SK-N-SH (cell line): ENCODE measurements at regions not wholly inside any gene's neighbourhood (a gene's known extent, or its start where the extent isn't known, plus 50 kb on each side); places are given as distances from the start of the nearest gene placed in this dataset.

ENCODE experiments used
- CTCF ChIA-PET: fragments of 300-600, 350-600 bp; formaldehyde crosslinking; extraction: SDS; loops from one replicate; lab custom pipeline; 2021; lab: Yijun Ruan, JAX
- POLR2A ChIA-PET: fragments of 350-600 bp; sonication (Branson Sonifier 250); formaldehyde crosslinking; extraction: SDS; loops from one replicate; lab custom pipeline; 2020; ENCODE audit warnings: antibody characterized with exemption, inconsistent platforms; lab: Yijun Ruan, JAX
- DNase-seq: peaks from one replicate; pipeline ENCODE4 v3.0.0; 2012
- H2AFZ ChIP-seq: fragments of 200-600 bp; sonication (generic); 2 replicates; pipeline ENCODE4 v1.8.1; 2016; ENCODE audit warnings: antibody characterized with exemption, mild to moderate bottlenecking, low read depth
- H3F3A ChIP-seq: fragments of 200-600 bp; sonication (generic); replicated peaks from 2 replicates; pipeline ENCODE3; 2016; ENCODE audit warnings: antibody characterized with exemption, mild to moderate bottlenecking; ENCODE audit not compliant: insufficient read depth
- H3K27ac ChIP-seq, 2 experiments: fragments of 200-500 bp in 1 of 2; fragments of 200-600 bp in 1 of 2; sonication (Bioruptor generic) in 1 of 2; sonication (generic), shearing (Covaris generic) in 1 of 2; 2 replicates each; pipeline versions ENCODE4 v1.5.1 to v1.6.1; 2014 to 2016; ENCODE audit warnings: low read depth in 2 of 2, inconsistent platforms in 1 of 2, low read length in 1 of 2, mild to moderate bottlenecking in 1 of 2, mixed read lengths in 1 of 2
- H3K27me3 ChIP-seq: fragments of 200-600 bp; sonication (generic), shearing (Covaris generic); 2 replicates; pipeline ENCODE4 v1.6.1; 2016; ENCODE audit warnings: mixed run types; ENCODE audit not compliant: insufficient read depth
- H3K36me3 ChIP-seq, 2 experiments: fragments of 200-500 bp in 1 of 2; fragments of 200-600 bp in 1 of 2; sonication (Bioruptor generic) in 1 of 2; sonication (generic) in 1 of 2; replicated peaks in 1 of 2; 2 replicates each; pipeline versions ENCODE3 to v1.5.1; 2014 to 2016; ENCODE audit warnings: low read length in 1 of 2, mild to moderate bottlenecking in 1 of 2; ENCODE audit not compliant: insufficient read depth in 2 of 2, control insufficient read depth in 1 of 2
- H3K4me1 ChIP-seq, 2 experiments: fragments of 200-500 bp in 1 of 2; fragments of 200-600 bp in 1 of 2; sonication (Bioruptor generic) in 1 of 2; sonication (generic), shearing (Covaris generic) in 1 of 2; 2 replicates each; pipeline versions ENCODE4 v1.5.1 to v1.6.1; 2014 to 2016; ENCODE audit warnings: low read depth in 1 of 2, low read length in 1 of 2, mixed run types in 1 of 2; ENCODE audit not compliant: insufficient read depth in 2 of 2, control insufficient read depth in 1 of 2
- H3K4me2 ChIP-seq: fragments of 200-600 bp; sonication (generic), shearing (Covaris generic); 2 replicates; pipeline ENCODE4 v1.6.1; 2017; ENCODE audit warnings: mixed run types
- H3K4me3 ChIP-seq, 2 experiments: fragments of 200-500 bp in 1 of 2; fragments of 200-600 bp in 1 of 2; sonication (Bioruptor generic) in 1 of 2; sonication (generic), shearing (Covaris generic) in 1 of 2; 2 replicates each; pipeline versions ENCODE4 v1.5.1 to v1.8.1; 2014 to 2016; ENCODE audit warnings: low read depth in 2 of 2, inconsistent platforms in 1 of 2, low read length in 1 of 2, mild to moderate bottlenecking in 1 of 2, mixed read lengths in 1 of 2, moderate library complexity in 1 of 2
- H3K79me2 ChIP-seq: fragments of 200-600 bp; sonication (generic); 2 replicates; pipeline ENCODE4 v1.8.1; 2017; ENCODE audit warnings: mild to moderate bottlenecking; ENCODE audit not compliant: insufficient read depth
- H3K9ac ChIP-seq: fragments of 200-600 bp; sonication (generic); 2 replicates; pipeline ENCODE4 v1.6.1; 2017; ENCODE audit warnings: mixed run types
- H3K9me2 ChIP-seq: fragments of 200-600 bp; sonication (generic); 2 replicates; pipeline ENCODE4 v1.6.1; 2017; ENCODE audit warnings: mixed run types
- H3K9me3 ChIP-seq: fragments of 200-600 bp; sonication (generic); 2 replicates; pipeline ENCODE4 v1.6.1; 2017; ENCODE audit warnings: mixed run types, mild to moderate bottlenecking, moderate library complexity
- H4K20me1 ChIP-seq: fragments of 200-600 bp; sonication (generic); 2 replicates; pipeline ENCODE4 v1.6.1; 2017; ENCODE audit warnings: mild to moderate bottlenecking, mixed run types; ENCODE audit not compliant: insufficient read depth
- CTCF ChIP-seq: fragments of 200-600 bp; sonication (generic); IDR thresholded peaks from 2 replicates; pipeline ENCODE4 v1.6.1; 2017; ENCODE audit warnings: antibody characterized with exemption, mild to moderate bottlenecking, moderate library complexity
- ELF1 ChIP-seq: IDR thresholded peaks from 2 replicates; pipeline ENCODE4 v1.4.0; 2012
- EP300 ChIP-seq, 2 experiments: IDR thresholded peaks; 2 replicates each; pipeline versions ENCODE4 v1.4.0 to v1.6.1; 2012; ENCODE audit warnings: borderline replicate concordance in 1 of 2, low read depth in 1 of 2, low read length in 1 of 2
- FOXJ3 ChIP-seq: sonication (generic); formaldehyde crosslinking; IDR thresholded peaks from 2 replicates; pipeline ENCODE4 v1.5.1; 2020; ENCODE audit warnings: mild to moderate bottlenecking, missing genetic modification reagents
- FOXM1 ChIP-seq: IDR thresholded peaks from 2 replicates; pipeline ENCODE4 v1.4.0; 2012; ENCODE audit warnings: low read depth, mild to moderate bottlenecking
- GABPA ChIP-seq: IDR thresholded peaks from 2 replicates; pipeline ENCODE4 v1.4.0; 2012; ENCODE audit warnings: low read depth, mild to moderate bottlenecking
- IRF3 ChIP-seq: fragments of 150-350 bp; IDR thresholded peaks from 2 replicates; pipeline ENCODE4 v1.6.1; 2016; ENCODE audit warnings: mild to moderate bottlenecking, low read depth, low read length
- JUND ChIP-seq: IDR thresholded peaks from 2 replicates; pipeline ENCODE4 v1.4.0; 2012
- MEF2A ChIP-seq: IDR thresholded peaks from 2 replicates; pipeline ENCODE4 v1.4.0; 2012; ENCODE audit warnings: low read depth, borderline replicate concordance
- MXI1 ChIP-seq: IDR thresholded peaks from 2 replicates; pipeline ENCODE4 v1.6.1; 2012; ENCODE audit warnings: mild to moderate bottlenecking, low read depth, low read length, improper control_type of control experiment
- PBX3 ChIP-seq: IDR thresholded peaks from 2 replicates; pipeline ENCODE4; 2012
- POLR2AphosphoS5 ChIP-seq: IDR thresholded peaks from 2 replicates; pipeline ENCODE4 v1.6.1; 2012; ENCODE audit warnings: low read depth, low read length
- RAD21 ChIP-seq: IDR thresholded peaks from 2 replicates; pipeline ENCODE4 v1.6.1; 2012; ENCODE audit warnings: mild to moderate bottlenecking, low read length
- RFX5 ChIP-seq: IDR thresholded peaks from 2 replicates; pipeline ENCODE4 v1.6.1; 2012; ENCODE audit warnings: mild to moderate bottlenecking, improper control_type of control experiment, low read length
- SMC3 ChIP-seq: IDR thresholded peaks from 2 replicates; pipeline ENCODE4 v1.6.1; 2012; ENCODE audit warnings: low read depth, low read length, improper control_type of control experiment
- TAF1 ChIP-seq: IDR thresholded peaks from 2 replicates; pipeline ENCODE4 v1.6.1; 2012; ENCODE audit warnings: low read depth, mild to moderate bottlenecking, low read length, moderate library complexity, borderline replicate concordance
- TCF12 ChIP-seq: IDR thresholded peaks from 2 replicates; pipeline ENCODE4 v1.4.0; 2012
- USF2 ChIP-seq: fragments of 150-350 bp; IDR thresholded peaks from 2 replicates; pipeline ENCODE4 v1.6.1; 2017; ENCODE audit warnings: antibody characterized with exemption, low read length, low read depth, borderline replicate concordance
- ZBTB33 ChIP-seq: IDR thresholded peaks from 2 replicates; pipeline ENCODE4 v1.4.0; 2012; ENCODE audit warnings: low read depth, borderline replicate concordance
- WGBS: methylation state at CpG from one replicate; pipeline ENCODE4 v1.1.6; 2017; ENCODE audit warnings: low lambda C conversion rate; 5-methylcytosine and 5-hydroxymethylcytosine counted together

- Histone ChIP-seq H3K4me1 (peaks cover 0 to 12% of the 10 kb centered on the region in 2 experiments; a peak in 2 of 4 replicates), H3K9ac (no peak overlapping the region), H3K36me3 (no peaks in the 10 kb centered on the region), H2AFZ (no peak overlapping the region), H3K79me2 (no peaks in the 10 kb centered on the region), H3K4me2 (no peak overlapping the region), H3F3A (no peaks in the 10 kb centered on the region), H3K4me3 (no peak overlapping the region), H3K27me3 (no peaks in the 10 kb centered on the region), H3K9me3 (no peaks in the 10 kb centered on the region), H3K9me2 (no peaks in the 10 kb centered on the region), H3K27ac (no peak overlapping the region), H4K20me1 (no peaks in the 10 kb centered on the region)
- no peak for DNase-seq
- ChIA-PET CTCF (interaction anchor here (1.7 kb wide), 1 partner anchor 98 kb away, joined by 4 read pairs; no protein-coding TSS in a partner anchor), POLR2A (no interaction called here)
- WGBS = 68% methylated on average over 1 of the region's 1 CpG
- TF ChIP-seq MEF2A (no peak), TAF1 (no peak), FOXJ3 (CRISPR knock-in tag) (no peak), MXI1 (no peak), EP300 (IDR thresholded peaks at IDR 0.05; ENCODE audit: borderline replicate concordance in 1 of 2, low read depth in 1 of 2, low read length in 1 of 2) (no peak), TCF12 (no peak), ELF1 (no peak), POLR2AphosphoS5 (no peak), FOXM1 (no peak), RAD21 (no peak), SMC3 (no peak), IRF3 (no peak)
Measured at GRCh38 chr1:55474168-55474786, 259.1 kb upstream of the USP24 start.

GRCh38 chr1:55473661-55474060, 258.5 kb upstream of the USP24 start:
- no peak overlapping the region for H3K4me2 ChIP-seq
- H2AFZ ChIP-seq = no peak overlapping the region
- no peak for DNase-seq
- no peaks in the 10 kb centered on the region for H3K27me3 ChIP-seq
- no peak overlapping the region for H3K4me3 ChIP-seq
- H3K36me3 ChIP-seq = no peaks in the 10 kb centered on the region
- no peaks in the 10 kb centered on the region for H3F3A ChIP-seq
- 86% methylated on average over 2 of the region's 2 CpGs for WGBS
- no peaks in the 10 kb centered on the region for H4K20me1 ChIP-seq
- peaks cover 0 to 13% of the 10 kb centered on the region in 2 experiments; a peak in 2 of 4 replicates for H3K4me1 ChIP-seq
- H3K9me2 ChIP-seq = no peaks in the 10 kb centered on the region
- POLR2A ChIA-PET = no interaction called here
- no peaks in the 10 kb centered on the region for H3K9me3 ChIP-seq
- CTCF ChIA-PET = interaction anchor here (1.1 to 1.7 kb wide), 2 partner anchors 77 to 98 kb away, joined by 3 to 4 read pairs; no protein-coding TSS in a partner anchor
- H3K9ac ChIP-seq = no peak overlapping the region
- no peaks in the 10 kb centered on the region for H3K79me2 ChIP-seq
- no peak overlapping the region for H3K27ac ChIP-seq
- TF ChIP-seq USF2 = no peak
- no peak for TF ChIP-seq POLR2AphosphoS5
- no peak for TF ChIP-seq FOXJ3 (CRISPR knock-in tag)
- no peak for TF ChIP-seq FOXM1
- TF ChIP-seq IRF3 = no peak
- no peak for TF ChIP-seq JUND
- TF ChIP-seq RFX5 = no peak
- no peak for TF ChIP-seq GABPA
- TF ChIP-seq RAD21 = no peak
- TF ChIP-seq SMC3 = no peak
- no peak for TF ChIP-seq EP300 (IDR thresholded peaks at IDR 0.05; ENCODE audit: borderline replicate concordance in 1 of 2, low read depth in 1 of 2, low read length in 1 of 2)
- no peak for TF ChIP-seq TCF12
- no peak for TF ChIP-seq PBX3
- no peak for TF ChIP-seq ZBTB33
- no peak for TF ChIP-seq CTCF
